H9 (cell line): ENCODE measurements at regions not wholly inside any gene's neighbourhood (a gene's known extent, or its start where the extent isn't known, plus 50 kb on each side); places are given as distances from the start of the nearest gene placed in this dataset.
A peak's percentile ranks its signal among the peaks of the same experiment; 100 is the strongest.

Experiments used
- DNase-seq: peaks from one replicate; pipeline ENCODE4 v3.0.0-alpha.2; 2017
- H2AFZ ChIP-seq: one replicate; pipeline ENCODE4 v1.6.1; 2013; ENCODE audit warnings: mild to moderate bottlenecking, low read length, control low read depth, moderate library complexity
- H2AK5ac ChIP-seq: 2 replicates; pipeline ENCODE4 v1.6.1; 2013; ENCODE audit warnings: low read length, control low read depth, mixed read lengths; ENCODE audit not compliant: insufficient read length
- H2BK120ac ChIP-seq: one replicate; pipeline ENCODE4 v1.6.1; 2013; ENCODE audit warnings: low read depth, mild to moderate bottlenecking, low read length, control low read depth, inconsistent platforms; ENCODE audit not compliant: poor library complexity, severe bottlenecking
- H2BK12ac ChIP-seq: 2 replicates; pipeline ENCODE4 v1.6.1; 2013; ENCODE audit warnings: low read length, control low read depth, mixed read lengths, low read depth; ENCODE audit not compliant: insufficient read length
- H2BK15ac ChIP-seq: 2 replicates; pipeline ENCODE4 v1.6.1; 2013; ENCODE audit warnings: low read depth, low read length, control low read depth
- H2BK20ac ChIP-seq: one replicate; pipeline ENCODE4 v1.6.1; 2013; ENCODE audit warnings: low read depth, mild to moderate bottlenecking, low read length, control low read depth, inconsistent platforms; ENCODE audit not compliant: poor library complexity, severe bottlenecking
- H2BK5ac ChIP-seq: 2 replicates; pipeline ENCODE4 v1.6.1; 2013; ENCODE audit warnings: low read length, control low read depth, mixed read lengths; ENCODE audit not compliant: insufficient read length
- H3K14ac ChIP-seq: 2 replicates; pipeline ENCODE4 v1.6.1; 2013; ENCODE audit warnings: low read length, control low read depth; ENCODE audit not compliant: insufficient read depth
- H3K18ac ChIP-seq: 2 replicates; pipeline ENCODE4 v1.6.1; 2013; ENCODE audit warnings: low read depth, mild to moderate bottlenecking, mixed read lengths, low read length, control low read depth; ENCODE audit not compliant: insufficient read length
- H3K23ac ChIP-seq: 2 replicates; pipeline ENCODE4 v1.6.1; 2013; ENCODE audit warnings: low read length, control low read depth, mixed read lengths, low read depth; ENCODE audit not compliant: insufficient read length
- H3K23me2 ChIP-seq: 2 replicates; pipeline ENCODE4 v1.6.1; 2013; ENCODE audit warnings: low read depth, mild to moderate bottlenecking, mixed read lengths, low read length, control low read depth; ENCODE audit not compliant: insufficient read length, poor library complexity, severe bottlenecking
- H3K27ac ChIP-seq: 2 replicates; pipeline ENCODE4 v1.5.1; 2013; ENCODE audit warnings: low read length, control low read depth, mixed read lengths, low read depth; ENCODE audit not compliant: insufficient read length
- H3K27me3 ChIP-seq: 2 replicates; pipeline ENCODE4 v1.6.1; 2013; ENCODE audit warnings: low read length, control low read depth, inconsistent platforms; ENCODE audit not compliant: insufficient read depth
- H3K4ac ChIP-seq: 2 replicates; pipeline ENCODE4 v1.6.1; 2013; ENCODE audit warnings: low read depth, mild to moderate bottlenecking, control low read depth, inconsistent platforms, low read length, moderate library complexity
- H3K4me1 ChIP-seq: 2 replicates; pipeline ENCODE4 v1.6.1; 2013; ENCODE audit warnings: low read length, control low read depth, inconsistent platforms; ENCODE audit not compliant: insufficient read depth
- H3K4me2 ChIP-seq: 2 replicates; pipeline ENCODE4 v1.6.1; 2013; ENCODE audit warnings: low read length, control low read depth, mixed read lengths; ENCODE audit not compliant: insufficient read length, insufficient read depth
- H3K56ac ChIP-seq: 2 replicates; pipeline ENCODE4 v1.6.1; 2013; ENCODE audit warnings: low read depth, mild to moderate bottlenecking, mixed read lengths, low read length, control low read depth; ENCODE audit not compliant: insufficient read length
- H3K79me1 ChIP-seq: 2 replicates; pipeline ENCODE4 v1.6.1; 2013; ENCODE audit warnings: low read depth, mild to moderate bottlenecking, moderate library complexity, low read length, control low read depth, inconsistent platforms; ENCODE audit not compliant: insufficient read depth, poor library complexity, severe bottlenecking
- H3K79me2 ChIP-seq: 2 replicates; pipeline ENCODE4 v1.6.1; 2013; ENCODE audit warnings: low read length, control low read depth, inconsistent platforms; ENCODE audit not compliant: insufficient read depth
- H3K9ac ChIP-seq: 2 replicates; pipeline ENCODE4 v1.6.1; 2013; ENCODE audit warnings: low read length, control low read depth, mixed read lengths; ENCODE audit not compliant: insufficient read length; ENCODE audit errors: extremely low read depth
- H3K9me3 ChIP-seq: one replicate; pipeline ENCODE4 v1.6.1; 2013; ENCODE audit warnings: low read depth, low read length, inconsistent platforms; ENCODE audit not compliant: control insufficient read depth
- H3T11ph ChIP-seq: one replicate; pipeline ENCODE4 v1.6.1; 2013; ENCODE audit warnings: mild to moderate bottlenecking, low read length, control low read depth, inconsistent platforms
- H4K20me1 ChIP-seq: one replicate; pipeline ENCODE4 v1.6.1; 2013; ENCODE audit not compliant: control insufficient read depth, insufficient read length, insufficient read depth
- H4K5ac ChIP-seq: 2 replicates; pipeline ENCODE4 v1.6.1; 2013; ENCODE audit warnings: low read depth, mild to moderate bottlenecking, mixed read lengths, low read length, control low read depth; ENCODE audit not compliant: insufficient read length
- H4K8ac ChIP-seq: replicated peaks from 2 replicates; pipeline ENCODE4 v1.6.1; 2013; ENCODE audit warnings: low read length, control low read depth, mixed read lengths, low read depth; ENCODE audit not compliant: insufficient read length
- H4K91ac ChIP-seq: 2 replicates; pipeline ENCODE4 v1.6.1; 2013; ENCODE audit warnings: low read depth, mild to moderate bottlenecking, moderate library complexity, mixed read lengths, low read length, control low read depth; ENCODE audit not compliant: insufficient read length
- H3K27ac Mint-ChIP-seq, 3 experiments: 2 replicates in 2 of 3; 3 replicates in 1 of 3; pipeline ENCODE4 v1.8.0; 2020 to 2021; ENCODE audit warnings: mixed read lengths in 3 of 3, mild to moderate bottlenecking in 1 of 3, moderate library complexity in 1 of 3
- H3K27me3 Mint-ChIP-seq: 2 replicates; pipeline ENCODE4 v1.8.0; 2021; ENCODE audit warnings: low read depth, mild to moderate bottlenecking, moderate library complexity, mixed read lengths
- H3K36me3 Mint-ChIP-seq, 3 experiments: 2 replicates in 2 of 3; 3 replicates in 1 of 3; pipeline ENCODE4 v1.8.0; 2020 to 2021; ENCODE audit warnings: low read depth in 3 of 3, mixed read lengths in 3 of 3; ENCODE audit not compliant: insufficient read depth in 1 of 3
- H3K4me1 Mint-ChIP-seq, 2 experiments: 2 replicates each; pipeline ENCODE4 v1.8.0; 2020; ENCODE audit warnings: mixed read lengths in 2 of 2
- H3K4me3 Mint-ChIP-seq, 2 experiments: 2 replicates in 1 of 2; 3 replicates in 1 of 2; pipeline ENCODE4 v1.8.0; 2020 to 2021; ENCODE audit warnings: mild to moderate bottlenecking in 2 of 2, mixed read lengths in 2 of 2, moderate library complexity in 1 of 2
- H3K9me3 Mint-ChIP-seq, 2 experiments: 2 replicates in 1 of 2; 3 replicates in 1 of 2; pipeline ENCODE4 v1.8.0; 2020; ENCODE audit warnings: mild to moderate bottlenecking in 2 of 2, mixed read lengths in 2 of 2, moderate library complexity in 1 of 2
- WGBS: extraction: QIAGEN DNeasy Blood & Tissue Kit; methylation state at CpG from one replicate; pipeline ENCODE4 v1.1.7; 2013; ENCODE audit warnings: missing lambda C conversion rate, low lambda C conversion rate, mixed read lengths; ENCODE audit not compliant: insufficient read length; ENCODE audit errors: extremely low coverage; 5-methylcytosine and 5-hydroxymethylcytosine counted together
- TF ChIP-seq, protein P1 (sequence below): fragments of 200-600 bp; sonication (generic); conservative IDR thresholded peaks from 3 replicates; pipeline ENCODE4 v1.8.0; 2021; ENCODE audit warnings: antibody characterized with exemption, mild to moderate bottlenecking

DNA sequence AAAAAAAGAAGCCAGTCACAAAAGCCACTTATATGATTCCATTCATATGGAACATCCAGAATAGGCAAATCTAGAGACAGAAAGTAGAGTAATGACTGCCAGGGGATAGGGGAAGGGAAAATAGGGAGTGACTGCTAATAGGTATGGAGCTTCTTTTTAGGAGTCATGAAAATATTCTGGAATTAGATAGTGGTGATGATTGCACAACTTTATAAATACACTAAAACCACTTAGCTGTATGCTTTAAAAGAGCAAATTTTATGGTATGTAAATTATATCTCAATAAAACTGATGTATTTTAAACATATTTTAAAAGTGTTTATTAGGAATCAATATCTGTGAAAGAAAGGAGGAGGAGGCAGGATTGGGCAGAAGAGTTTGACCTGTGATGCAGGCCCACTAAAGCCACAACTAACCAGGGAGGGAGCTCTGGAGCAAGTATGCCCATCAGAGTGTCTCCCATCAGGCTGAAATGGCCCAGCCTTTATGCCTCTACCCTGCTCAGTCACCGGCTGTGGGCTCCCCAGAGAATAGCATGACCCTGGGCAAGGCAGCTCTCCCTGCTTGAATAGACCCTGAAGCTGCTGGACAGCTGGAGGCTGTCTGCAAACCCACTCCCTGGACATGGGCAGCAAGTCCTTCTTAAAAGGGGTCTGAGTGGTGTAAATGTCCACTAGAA lies 96.0 kb upstream of the SLC44A1 start:
- no peak overlapping the region for H3K4me2 ChIP-seq
- no peak overlapping the region for H2AFZ ChIP-seq
- H3K79me2 ChIP-seq = no peaks in the 10 kb centered on the region
- H3K56ac ChIP-seq = no peak overlapping the region
- H2BK120ac ChIP-seq = no peak overlapping the region
- Mint-ChIP-seq H3K27ac (peak overlapping the region in 2 of 3 experiments; percentile 69 to 76; a peak in 2 of 7 replicates), H3K36me3 (no peaks in the 10 kb centered on the region), H3K27me3 (peaks cover 2% of the 10 kb centered on the region), H3K4me3 (no peak overlapping the region), H3K4me1 (peaks cover 3 to 9% of the 10 kb centered on the region in 2 experiments), H3K9me3 (no peaks in the 10 kb centered on the region)
- H2AK5ac ChIP-seq = no peak overlapping the region
- no peak overlapping the region for H3K4ac ChIP-seq
- no peak overlapping the region for H2BK20ac ChIP-seq
- no CpG with 5 or more reads among the region's 1 CpG for WGBS
- H3K18ac ChIP-seq = no peak overlapping the region
- no peak overlapping the region for H4K8ac ChIP-seq
- H2BK12ac ChIP-seq = no peak overlapping the region
- no peak overlapping the region for H3K27ac ChIP-seq
- no peak overlapping the region; the same call in 1 of the 2 replicates for H3K14ac ChIP-seq
- H3K23me2 ChIP-seq = no peaks in the 10 kb centered on the region
- no peak overlapping the region; the same call in 1 of the 2 replicates for H2BK15ac ChIP-seq
- no peak overlapping the region for H2BK5ac ChIP-seq
- H4K5ac ChIP-seq = no peak overlapping the region
- no peak overlapping the region for H3K23ac ChIP-seq
- TF ChIP-seq, protein P1, sequence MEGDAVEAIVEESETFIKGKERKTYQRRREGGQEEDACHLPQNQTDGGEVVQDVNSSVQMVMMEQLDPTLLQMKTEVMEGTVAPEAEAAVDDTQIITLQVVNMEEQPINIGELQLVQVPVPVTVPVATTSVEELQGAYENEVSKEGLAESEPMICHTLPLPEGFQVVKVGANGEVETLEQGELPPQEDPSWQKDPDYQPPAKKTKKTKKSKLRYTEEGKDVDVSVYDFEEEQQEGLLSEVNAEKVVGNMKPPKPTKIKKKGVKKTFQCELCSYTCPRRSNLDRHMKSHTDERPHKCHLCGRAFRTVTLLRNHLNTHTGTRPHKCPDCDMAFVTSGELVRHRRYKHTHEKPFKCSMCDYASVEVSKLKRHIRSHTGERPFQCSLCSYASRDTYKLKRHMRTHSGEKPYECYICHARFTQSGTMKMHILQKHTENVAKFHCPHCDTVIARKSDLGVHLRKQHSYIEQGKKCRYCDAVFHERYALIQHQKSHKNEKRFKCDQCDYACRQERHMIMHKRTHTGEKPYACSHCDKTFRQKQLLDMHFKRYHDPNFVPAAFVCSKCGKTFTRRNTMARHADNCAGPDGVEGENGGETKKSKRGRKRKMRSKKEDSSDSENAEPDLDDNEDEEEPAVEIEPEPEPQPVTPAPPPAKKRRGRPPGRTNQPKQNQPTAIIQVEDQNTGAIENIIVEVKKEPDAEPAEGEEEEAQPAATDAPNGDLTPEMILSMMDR = peak; percentile 57
- DNase-seq = peak; percentile 70
- no peaks in the 10 kb centered on the region for H3K27me3 ChIP-seq
- no peak overlapping the region for H3K9ac ChIP-seq
- H4K91ac ChIP-seq = no peak overlapping the region
- H4K20me1 ChIP-seq = peaks cover 2% of the 10 kb centered on the region
- H3K9me3 ChIP-seq = no peaks in the 10 kb centered on the region
- H3T11ph ChIP-seq = no peak overlapping the region
- no peaks in the 10 kb centered on the region for H3K4me1 ChIP-seq
- no peaks in the 10 kb centered on the region for H3K79me1 ChIP-seq
